Ovary (tissue), 7 donors: ENCODE measurements at regions not wholly inside any gene's neighbourhood (a gene's known extent, or its start where the extent isn't known, plus 50 kb on each side); places are given as distances from the start of the nearest gene placed in this dataset.

Experiments used
- DNase-seq, 5 donors: peaks; one replicate each; pipeline ENCODE4 v3.0.0-alpha.2; 2019 to 2020
- H3K27ac ChIP-seq, 2 donors: fragments of 200-600 bp; one replicate each; pipeline versions ENCODE4 v1.5.1 to v1.8.0; 2019 to 2022
- H3K27me3 ChIP-seq: fragments of 200-600 bp; one replicate; pipeline ENCODE4 v1.8.0; 2022
- H3K36me3 ChIP-seq: fragments of 200-600 bp; sonication (generic); one replicate; pipeline ENCODE4 v1.5.1; 2019
- H3K4me1 ChIP-seq: one replicate; pipeline ENCODE4 v1.8.1; 2013; ENCODE audit warnings: mild to moderate bottlenecking, moderate library complexity; ENCODE audit not compliant: insufficient read depth
- H3K4me3 ChIP-seq: fragments of 200-600 bp; sonication (generic); one replicate; pipeline ENCODE4 v1.5.1; 2017
- H3K9me3 ChIP-seq, 2 donors: fragments of 200-600 bp in 1 of 2; sonication (generic) in 1 of 2; one replicate each; pipeline versions ENCODE4 v1.5.1 to v1.8.1; 2013 to 2019; ENCODE audit warnings: mild to moderate bottlenecking in 1 of 2, moderate library complexity in 1 of 2
- EP300 ChIP-seq: sonication (generic); formaldehyde crosslinking; IDR thresholded peaks from one replicate; pipeline ENCODE4 v1.6.1; 2017; ENCODE audit warnings: antibody characterized with exemption
- POLR2A ChIP-seq: fragments of 450-650 bp; IDR thresholded peaks from one replicate; pipeline ENCODE4 v1.6.1; 2017; ENCODE audit warnings: antibody characterized with exemption, mild to moderate bottlenecking, moderate library complexity
- WGBS, 3 donors: extraction: QIAGEN DNeasy Blood & Tissue Kit in 1 of 3; methylation state at CpG; one replicate each; pipeline versions ENCODE4 v1.1.5 to v1.1.7; 2013 to 2017; 5-methylcytosine and 5-hydroxymethylcytosine counted together
- intact Hi-C, 4 donors: fragments of 100-400 bp; cut with DNase I; formaldehyde crosslinking; loops; one replicate each; pipeline versions ENCODE4 v1.11.0 to v1.15.1; 2022 to 2023
- TF ChIP-seq, protein P1 (sequence below), 3 donors: fragments of 450-650 bp in 2 of 3; fragments of 200-600 bp in 1 of 3; IDR thresholded peaks; one replicate each; pipeline versions ENCODE4 v1.5.1 to v1.8.0; 2016 to 2022; ENCODE audit warnings: antibody characterized with exemption in 3 of 3, mild to moderate bottlenecking in 1 of 3
- donor health status: DM: no; HTN: no; CAD: no; lungs with moderate emphysema.
- donor health status: DM: no; HTN: no; CAD: no.
- donor health status: Bipolar disorder and iron deficiency.
- donor health status: DM: no; HTN: no; CAD: no.
- donor health status: DM: yes; HTN: yes; CAD: no.

DNA sequence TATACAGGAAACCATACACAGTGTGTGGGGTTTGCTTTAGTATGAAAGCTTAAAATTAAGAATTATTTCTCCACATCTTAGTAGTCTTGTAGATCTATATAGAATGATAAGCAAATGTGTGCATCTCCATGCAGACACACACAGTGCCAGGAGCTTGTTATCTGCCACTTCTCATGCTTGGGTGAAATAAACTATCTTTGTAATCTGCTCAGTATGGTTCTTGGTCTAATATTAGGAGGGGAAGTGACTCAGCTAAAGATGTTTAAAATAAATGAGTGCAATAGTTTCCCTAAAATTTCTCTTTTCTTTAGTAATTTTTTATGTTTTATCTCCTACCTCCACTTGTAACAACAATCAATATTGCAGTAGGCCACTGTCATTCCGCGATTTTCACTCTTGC lies 689.6 kb downstream of the TAF11L14 start:
- TF ChIP-seq POLR2A (no peak), EP300 (no peak)
- TF ChIP-seq, protein P1, sequence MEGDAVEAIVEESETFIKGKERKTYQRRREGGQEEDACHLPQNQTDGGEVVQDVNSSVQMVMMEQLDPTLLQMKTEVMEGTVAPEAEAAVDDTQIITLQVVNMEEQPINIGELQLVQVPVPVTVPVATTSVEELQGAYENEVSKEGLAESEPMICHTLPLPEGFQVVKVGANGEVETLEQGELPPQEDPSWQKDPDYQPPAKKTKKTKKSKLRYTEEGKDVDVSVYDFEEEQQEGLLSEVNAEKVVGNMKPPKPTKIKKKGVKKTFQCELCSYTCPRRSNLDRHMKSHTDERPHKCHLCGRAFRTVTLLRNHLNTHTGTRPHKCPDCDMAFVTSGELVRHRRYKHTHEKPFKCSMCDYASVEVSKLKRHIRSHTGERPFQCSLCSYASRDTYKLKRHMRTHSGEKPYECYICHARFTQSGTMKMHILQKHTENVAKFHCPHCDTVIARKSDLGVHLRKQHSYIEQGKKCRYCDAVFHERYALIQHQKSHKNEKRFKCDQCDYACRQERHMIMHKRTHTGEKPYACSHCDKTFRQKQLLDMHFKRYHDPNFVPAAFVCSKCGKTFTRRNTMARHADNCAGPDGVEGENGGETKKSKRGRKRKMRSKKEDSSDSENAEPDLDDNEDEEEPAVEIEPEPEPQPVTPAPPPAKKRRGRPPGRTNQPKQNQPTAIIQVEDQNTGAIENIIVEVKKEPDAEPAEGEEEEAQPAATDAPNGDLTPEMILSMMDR (IDR thresholded peaks at IDR 0.05), result no peak
- no peaks in the 10 kb centered on the region for H3K27me3 ChIP-seq
- no peaks in the 10 kb centered on the region for H3K36me3 ChIP-seq
- intact Hi-C loops, result no loop called here
- H3K27ac ChIP-seq, result no peak overlapping the region
- no peak for DNase-seq
- 88 to 92% (median 90%) methylated on average over 2 of the region's 2 CpGs for WGBS, 3 donors
- H3K9me3 ChIP-seq, result no peaks in the 10 kb centered on the region
- no peaks in the 10 kb centered on the region for H3K4me1 ChIP-seq
- H3K4me3 ChIP-seq, result no peak overlapping the region

GRCh38 chr5:18325431-18325830 lies 691.2 kb downstream of the TAF11L14 start:
- Histone ChIP-seq H3K9me3 (no peaks in the 10 kb centered on the region), H3K4me3 (no peak overlapping the region), H3K4me1 (no peaks in the 10 kb centered on the region), H3K36me3 (no peaks in the 10 kb centered on the region), H3K27me3 (no peaks in the 10 kb centered on the region), H3K27ac (no peak overlapping the region)
- intact Hi-C loops, result no loop called here
- 51 to 64% (median 61%) methylated on average over 3 of the region's 3 CpGs for WGBS, 3 donors
- no peak for TF ChIP-seq POLR2A
- TF ChIP-seq, protein P1 (IDR thresholded peaks at IDR 0.05), result no peak
- no peak for TF ChIP-seq EP300
- no peak for DNase-seq

- intact Hi-C loops, result no loop called here
- Histone ChIP-seq H3K4me1 (no peaks in the 10 kb centered on the region), H3K36me3 (no peaks in the 10 kb centered on the region), H3K27ac (no peak overlapping the region), H3K27me3 (no peaks in the 10 kb centered on the region), H3K4me3 (no peak overlapping the region), H3K9me3 (no peaks in the 10 kb centered on the region)
- DNase-seq, result no peak
- TF ChIP-seq, protein P1 (IDR thresholded peaks at IDR 0.05), result no peak
- TF ChIP-seq EP300 (no peak), POLR2A (no peak)
Measured at GRCh38 chr5:18329328-18329727, 695.1 kb downstream of the TAF11L14 start.

GRCh38 chr5:18333841-18334240 lies 699.6 kb downstream of the TAF11L14 start:
- WGBS, 3 donors, result 43 to 66% (median 64%) methylated on average over 1 of the region's 1 CpG
- no peak for TF ChIP-seq POLR2A
- TF ChIP-seq EP300, result no peak
- TF ChIP-seq, protein P1 (IDR thresholded peaks at IDR 0.05), result no peak
- H3K27me3 ChIP-seq, result no peaks in the 10 kb centered on the region

GRCh38 chr5:18334949-18335348 lies 700.7 kb downstream of the TAF11L14 start:
- Histone ChIP-seq H3K27me3 (no peaks in the 10 kb centered on the region), H3K4me3 (no peak overlapping the region), H3K36me3 (no peaks in the 10 kb centered on the region), H3K4me1 (no peaks in the 10 kb centered on the region), H3K27ac (no peak overlapping the region), H3K9me3 (no peaks in the 10 kb centered on the region)
- WGBS, 3 donors, result 44 to 61% (median 55%) methylated on average over 5 of the region's 5 CpGs
- no peak for DNase-seq
- TF ChIP-seq, protein P1 (IDR thresholded peaks at IDR 0.05), result no peak
- TF ChIP-seq POLR2A, result no peak
- intact Hi-C loops, result no loop called here

More at GRCh38 chr5:18333841-18334240, 699.6 kb downstream of the TAF11L14 start:
- Histone ChIP-seq H3K36me3 (no peaks in the 10 kb centered on the region), H3K4me3 (no peak overlapping the region), H3K27ac (no peak overlapping the region), H3K9me3 (no peaks in the 10 kb centered on the region), H3K4me1 (no peaks in the 10 kb centered on the region)
- no peak for DNase-seq
- intact Hi-C loops, result no loop called here
